HG02759 (cell line): ENCODE measurements at regions not wholly inside any gene's neighbourhood (a gene's known extent, or its start where the extent isn't known, plus 50 kb on each side); places are given as distances from the start of the nearest gene placed in this dataset.

Experiments used
- ATAC-seq: cut with Tn5 transposase; IDR thresholded peaks from one replicate; pipeline ENCODE4 v1.9.1; 2021; ENCODE audit warnings: mild to moderate bottlenecking, moderate library complexity; ENCODE audit not compliant: unreplicated experiment

- no peak for ATAC-seq
Measured at GRCh38 chr20:23153696-23154341, 67.7 kb upstream of the CD93 start.

- no peak for ATAC-seq
Measured at GRCh38 chr20:23152902-23153301, 66.8 kb upstream of the CD93 start.

- no peak for ATAC-seq
Measured at GRCh38 chr20:23152308-23152892, 66.3 kb upstream of the CD93 start.

- no peak for ATAC-seq
Measured at GRCh38 chr20:23151885-23152284, 65.8 kb upstream of the CD93 start.

- ATAC-seq = no peak
Measured at GRCh38 chr20:23151008-23151703, 65.0 kb upstream of the CD93 start.

GRCh38 chr20:23150304-23151007 lies 64.3 kb upstream of the CD93 start:
- ATAC-seq = no peak

- ATAC-seq = no peak
Measured at GRCh38 chr20:23149623-23150279, 63.6 kb upstream of the CD93 start.

GRCh38 chr20:23148731-23149570 lies 62.8 kb upstream of the CD93 start:
- no peak for ATAC-seq

GRCh38 chr20:23147964-23148730 lies 62.0 kb upstream of the CD93 start:
- ATAC-seq = peak; percentile 69

GRCh38 chr20:23147647-23147963 lies 61.5 kb upstream of the CD93 start:
- ATAC-seq = no peak

GRCh38 chr20:23146857-23147637 lies 60.9 kb upstream of the CD93 start:
- ATAC-seq = no peak

GRCh38 chr20:23146181-23146580 lies 60.1 kb upstream of the CD93 start:
- ATAC-seq = no peak

GRCh38 chr20:23145281-23145700 lies 59.2 kb upstream of the CD93 start:
- no peak for ATAC-seq

GRCh38 chr20:23144856-23145255 lies 58.7 kb upstream of the CD93 start:
- ATAC-seq = no peak

- ATAC-seq = no peak
Measured at GRCh38 chr20:23143986-23144690, 58.0 kb upstream of the CD93 start.

GRCh38 chr20:23143098-23143497 lies 57.0 kb upstream of the CD93 start:
- no peak for ATAC-seq

GRCh38 chr20:23142162-23143050 lies 56.3 kb upstream of the CD93 start:
- ATAC-seq = peak; percentile 71
